ENCODE measurements at regions not wholly inside any gene's neighbourhood (a gene's known extent, or its start where the extent isn't known, plus 50 kb on each side); places are given as distances from the start of the nearest gene placed in this dataset.

DNA sequence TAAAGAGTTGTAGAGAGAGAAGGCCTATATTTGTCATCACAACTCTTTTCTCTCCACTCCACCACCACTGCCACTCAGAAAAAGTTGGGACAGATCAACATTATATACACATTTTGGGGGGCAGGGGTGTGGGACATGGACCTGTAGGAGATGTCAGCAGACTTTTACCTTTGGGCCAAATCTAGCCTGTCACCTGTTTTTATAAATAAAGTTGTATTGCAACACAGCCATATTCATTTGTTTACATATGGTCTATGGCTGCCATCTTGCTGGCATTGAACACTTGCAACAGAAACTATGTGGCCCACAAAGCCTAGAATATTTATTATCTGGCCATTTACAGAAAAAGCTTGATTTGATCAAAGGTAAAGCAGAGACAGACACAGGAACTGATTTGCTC is 250.7 kb downstream of the BTG1 start:
- no peaks in the 10 kb centered on the region for H3K9me3 Mint-ChIP-seq
- no peak for DNase-seq (ENCODE audit: low spot score)

DNA sequence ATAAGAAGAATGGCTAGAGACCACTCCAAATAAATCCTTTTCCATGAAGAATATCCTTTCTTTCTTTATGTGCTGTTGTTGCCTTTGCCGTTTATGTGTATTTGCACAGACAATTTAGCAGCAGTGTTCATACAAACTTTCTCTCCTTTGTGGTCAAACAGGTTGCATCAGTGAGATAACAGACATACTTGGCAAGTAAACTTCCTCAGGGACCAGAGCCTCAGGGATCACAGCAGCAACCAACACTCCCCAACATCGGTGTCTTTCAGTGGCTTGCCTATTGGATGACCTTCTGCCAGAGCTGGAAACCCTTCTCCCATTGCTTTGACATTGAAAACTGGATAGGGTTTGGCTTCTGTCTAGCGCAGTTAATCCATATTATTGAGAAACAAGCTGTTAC is 252.2 kb downstream of the BTG1 start:
- H3K9me3 Mint-ChIP-seq, result no peaks in the 10 kb centered on the region

More for the DNA sequence above, 250.7 kb downstream of the BTG1 start:
- no peaks in the 10 kb centered on the region for H3K27me3 Mint-ChIP-seq (ENCODE audit: low read depth)
- H3K4me3 Mint-ChIP-seq, result no peak overlapping the region
- no peak overlapping the region for H3K27ac Mint-ChIP-seq
- no peaks in the 10 kb centered on the region for H3K36me3 Mint-ChIP-seq (ENCODE audit: low read depth)
- no peaks in the 10 kb centered on the region for H3K4me1 Mint-ChIP-seq (ENCODE audit: low read depth)

DNA sequence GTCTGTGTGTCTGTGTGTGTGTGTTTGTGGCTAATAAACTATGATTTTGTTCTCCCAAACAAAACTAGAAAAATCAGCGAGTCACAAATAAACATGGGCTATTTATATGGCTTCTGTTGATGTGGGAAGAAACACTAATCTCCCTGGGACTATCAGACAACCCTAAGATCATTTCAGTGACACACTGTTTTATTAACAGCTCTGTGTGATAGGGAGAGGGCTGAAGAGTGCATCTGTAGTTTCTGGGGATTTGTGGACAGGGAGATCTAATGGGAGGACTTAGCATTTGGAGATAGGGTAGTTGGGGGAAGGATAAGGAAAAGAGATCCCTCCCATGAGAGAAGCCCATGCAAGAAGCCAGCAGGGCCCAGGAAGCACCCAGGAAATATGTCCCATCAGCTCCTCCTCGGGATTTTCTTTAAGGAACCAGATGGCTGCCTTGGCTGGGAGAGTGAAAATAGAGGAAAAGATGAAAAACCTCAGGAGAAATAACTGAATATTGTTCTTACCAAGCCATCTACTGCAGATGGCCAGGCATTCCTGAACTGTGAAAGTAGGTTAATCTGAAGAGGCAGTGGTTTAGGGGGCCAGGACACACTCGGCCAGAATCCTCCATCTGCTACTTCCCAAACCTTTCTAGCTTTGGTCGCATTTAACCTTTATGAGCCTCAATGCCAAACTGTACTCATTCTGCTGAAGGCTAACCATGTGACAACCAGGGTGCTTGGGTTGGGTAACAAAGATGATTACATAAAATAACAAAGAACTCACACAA is 253.4 kb downstream of the BTG1 start:
- Mint-ChIP-seq H3K4me1 (ENCODE audit: low read depth) (no peaks in the 10 kb centered on the region), H3K9me3 (no peaks in the 10 kb centered on the region), H3K4me3 (no peak overlapping the region), H3K27me3 (ENCODE audit: low read depth) (no peaks in the 10 kb centered on the region), H3K36me3 (ENCODE audit: low read depth) (no peaks in the 10 kb centered on the region), H3K27ac (no peak overlapping the region)
- no peak for DNase-seq (ENCODE audit: low spot score)

More for the DNA sequence above, 252.2 kb downstream of the BTG1 start:
- H3K27me3 Mint-ChIP-seq (ENCODE audit: low read depth), result no peaks in the 10 kb centered on the region
- H3K27ac Mint-ChIP-seq, result no peak overlapping the region
- no peak for DNase-seq (ENCODE audit: low spot score)
- no peak overlapping the region for H3K4me3 Mint-ChIP-seq
- no peaks in the 10 kb centered on the region for H3K4me1 Mint-ChIP-seq (ENCODE audit: low read depth)
- H3K36me3 Mint-ChIP-seq (ENCODE audit: low read depth), result no peaks in the 10 kb centered on the region

DNA sequence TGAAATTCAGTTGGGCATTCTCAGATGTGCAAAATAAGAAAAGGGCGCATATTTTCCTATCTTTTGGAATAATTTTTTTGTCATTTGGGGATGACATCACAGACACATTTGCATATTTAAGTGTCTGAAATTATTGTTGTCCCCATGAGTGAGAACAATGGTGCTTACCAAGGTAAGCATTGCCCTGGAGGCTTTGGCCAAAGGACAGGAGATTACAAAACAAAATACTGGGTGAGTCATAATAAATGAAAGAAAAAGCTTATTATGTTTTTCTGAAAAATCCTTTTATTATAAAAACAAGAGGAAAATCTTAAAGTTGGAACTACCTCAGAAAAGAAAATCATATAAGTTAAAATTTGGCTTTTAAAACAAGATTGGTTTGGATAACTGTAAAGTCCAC is 254.9 kb downstream of the BTG1 start:
- no peaks in the 10 kb centered on the region for H3K36me3 Mint-ChIP-seq (ENCODE audit: low read depth)
- no peaks in the 10 kb centered on the region for H3K9me3 Mint-ChIP-seq
- no peak for DNase-seq (ENCODE audit: low spot score)
- H3K4me1 Mint-ChIP-seq (ENCODE audit: low read depth), result no peaks in the 10 kb centered on the region
- peaks cover 2% of the 10 kb centered on the region for H3K27me3 Mint-ChIP-seq (ENCODE audit: low read depth)
- no peak overlapping the region for H3K4me3 Mint-ChIP-seq
- H3K27ac Mint-ChIP-seq, result no peak overlapping the region

DNA sequence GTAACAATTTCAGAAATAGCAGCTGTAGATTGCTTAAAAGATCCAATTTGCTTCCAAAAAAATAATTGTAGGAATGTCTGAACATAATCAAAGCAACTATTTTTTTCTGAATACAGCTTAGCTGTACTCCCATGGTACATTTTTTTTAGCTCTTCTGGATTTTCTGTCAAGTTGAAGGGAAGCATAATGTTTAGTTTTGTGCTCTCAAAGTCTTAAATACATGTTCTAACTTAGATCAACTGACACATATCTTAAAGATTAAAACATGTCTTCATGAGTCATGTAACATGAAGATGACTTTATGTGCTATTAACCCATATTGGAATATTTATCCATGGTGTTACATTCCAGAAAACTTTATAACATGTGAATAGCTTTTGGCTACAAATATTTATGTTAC is 255.7 kb downstream of the BTG1 start:
- H3K4me1 Mint-ChIP-seq (ENCODE audit: low read depth), result no peaks in the 10 kb centered on the region
- no peak overlapping the region for H3K27ac Mint-ChIP-seq
- no peaks in the 10 kb centered on the region for H3K36me3 Mint-ChIP-seq (ENCODE audit: low read depth)
- H3K9me3 Mint-ChIP-seq, result no peaks in the 10 kb centered on the region
- DNase-seq (ENCODE audit: low spot score), result no peak
- peaks cover 2% of the 10 kb centered on the region for H3K27me3 Mint-ChIP-seq (ENCODE audit: low read depth)
- H3K4me3 Mint-ChIP-seq, result no peak overlapping the region

DNA sequence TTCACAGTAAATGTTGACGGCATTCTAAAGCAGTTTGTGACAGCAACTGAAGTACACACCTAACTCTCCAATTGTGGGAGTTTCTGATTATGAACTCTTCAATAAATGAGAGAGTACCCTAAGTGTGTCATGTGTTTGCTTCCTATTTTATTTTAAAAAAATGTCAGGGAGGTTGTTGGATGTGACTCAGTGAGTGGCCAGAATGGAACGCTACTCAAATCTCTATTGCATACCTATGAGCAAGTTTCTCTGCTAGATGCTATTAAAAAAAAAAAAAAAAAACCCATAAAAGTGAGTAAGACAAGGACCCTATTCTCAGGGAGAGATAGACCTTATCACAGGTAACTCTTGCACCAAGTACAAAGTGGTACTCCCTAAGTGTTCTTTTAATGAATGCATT is 256.6 kb downstream of the BTG1 start:
- peaks cover 2% of the 10 kb centered on the region for H3K27me3 Mint-ChIP-seq (ENCODE audit: low read depth)
- H3K4me3 Mint-ChIP-seq, result no peak overlapping the region
- H3K9me3 Mint-ChIP-seq, result no peaks in the 10 kb centered on the region
- no peaks in the 10 kb centered on the region for H3K36me3 Mint-ChIP-seq (ENCODE audit: low read depth)
- no peak for DNase-seq (ENCODE audit: low spot score)
- H3K27ac Mint-ChIP-seq, result no peak overlapping the region
- no peaks in the 10 kb centered on the region for H3K4me1 Mint-ChIP-seq (ENCODE audit: low read depth)

DNA sequence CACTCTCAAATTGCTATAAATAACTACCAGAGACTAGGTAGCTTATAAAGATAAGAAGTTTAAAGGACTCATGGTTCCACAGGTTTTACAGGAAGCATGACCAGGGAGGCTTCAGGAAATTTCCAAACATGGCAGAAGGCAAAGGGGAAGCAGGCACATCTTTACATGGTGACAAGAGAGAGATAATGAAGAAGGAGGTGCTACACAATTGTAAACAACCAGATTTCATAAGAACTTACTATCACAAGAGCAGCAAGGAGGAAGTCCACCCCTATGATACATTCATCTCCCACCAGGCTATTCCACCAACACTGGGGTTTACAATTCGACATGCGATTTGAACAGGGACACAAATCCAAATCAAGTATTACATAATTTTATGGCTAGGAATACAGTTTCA is 257.7 kb downstream of the BTG1 start:
- peaks cover 2% of the 10 kb centered on the region for H3K4me1 Mint-ChIP-seq (ENCODE audit: low read depth)
- DNase-seq (ENCODE audit: low spot score), result no peak
- peaks cover 2% of the 10 kb centered on the region for H3K27me3 Mint-ChIP-seq (ENCODE audit: low read depth)
- no peak overlapping the region for H3K4me3 Mint-ChIP-seq
- no peaks in the 10 kb centered on the region for H3K36me3 Mint-ChIP-seq (ENCODE audit: low read depth)
- no peak overlapping the region for H3K27ac Mint-ChIP-seq
- no peaks in the 10 kb centered on the region for H3K9me3 Mint-ChIP-seq

DNA sequence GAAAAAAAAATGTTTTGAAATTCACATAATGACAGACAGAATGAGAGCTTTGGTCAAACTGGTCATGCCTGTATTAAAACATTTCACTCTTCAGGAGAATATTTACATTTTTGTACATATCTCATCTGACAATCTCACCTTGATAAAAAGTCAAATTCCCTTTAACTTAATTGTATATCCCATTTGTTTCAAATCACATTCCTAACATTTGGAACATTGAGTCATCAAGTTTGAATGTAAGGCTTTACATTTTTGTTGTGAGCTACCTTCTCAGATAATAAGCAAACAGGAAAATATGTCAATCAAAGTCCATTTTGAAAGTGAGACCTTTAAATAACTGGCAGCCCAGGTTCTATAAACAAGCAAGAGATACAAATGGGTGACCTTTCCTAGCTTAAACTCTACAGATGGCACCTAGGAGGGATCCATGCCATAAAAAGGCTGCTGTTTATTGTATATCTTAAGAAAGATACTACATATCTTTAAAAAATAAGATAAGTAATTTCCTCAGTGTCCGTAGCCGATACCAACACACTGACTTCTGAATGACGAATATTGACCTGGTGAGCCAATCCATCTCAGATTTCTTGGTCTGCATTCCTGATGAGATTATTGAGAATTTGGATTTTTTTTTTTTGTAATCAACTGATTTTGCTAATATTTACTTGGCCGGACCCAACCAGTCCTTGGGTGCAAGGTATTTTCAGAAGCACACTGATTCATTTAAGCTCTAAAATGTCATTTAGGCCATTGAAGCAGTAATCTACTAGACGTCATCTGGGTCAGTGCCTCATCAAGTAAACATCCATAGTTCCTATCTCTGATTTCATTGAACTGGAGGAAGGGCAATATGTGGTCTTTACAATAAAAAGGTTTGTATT is 259.6 kb downstream of the BTG1 start:
- H3K36me3 Mint-ChIP-seq (ENCODE audit: low read depth), result no peaks in the 10 kb centered on the region
- H3K27ac Mint-ChIP-seq, result no peak overlapping the region
- no peaks in the 10 kb centered on the region for H3K9me3 Mint-ChIP-seq
- peaks cover 7% of the 10 kb centered on the region for H3K4me1 Mint-ChIP-seq (ENCODE audit: low read depth)
- H3K4me3 Mint-ChIP-seq, result no peak overlapping the region
- DNase-seq (ENCODE audit: low spot score), result no peak
- peaks cover 2% of the 10 kb centered on the region for H3K27me3 Mint-ChIP-seq (ENCODE audit: low read depth)

DNA sequence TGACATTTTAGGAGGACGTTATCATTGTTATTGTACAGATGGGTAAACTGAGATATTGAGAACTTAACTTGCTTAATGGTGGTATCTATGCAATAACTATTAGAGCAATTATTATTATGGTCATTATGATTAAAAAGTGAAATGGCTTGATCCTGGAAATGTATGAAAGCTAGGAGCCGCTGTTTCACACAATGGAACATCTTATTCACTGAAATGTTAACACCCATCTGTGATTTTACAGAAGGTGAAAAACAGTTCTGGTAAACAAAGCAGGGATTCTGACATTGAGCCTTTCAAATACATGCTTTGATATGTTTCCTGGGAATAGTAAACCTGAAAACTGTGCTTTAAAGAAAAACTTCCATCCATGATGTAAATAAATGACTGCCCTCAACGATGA is 261.4 kb downstream of the BTG1 start:
- H3K4me1 Mint-ChIP-seq (ENCODE audit: low read depth), result peaks cover 20% of the 10 kb centered on the region
- H3K27ac Mint-ChIP-seq, result no peak overlapping the region
- no peaks in the 10 kb centered on the region for H3K9me3 Mint-ChIP-seq
- DNase-seq (ENCODE audit: low spot score), result no peak
- no peaks in the 10 kb centered on the region for H3K36me3 Mint-ChIP-seq (ENCODE audit: low read depth)
- H3K27me3 Mint-ChIP-seq (ENCODE audit: low read depth), result peaks cover 2% of the 10 kb centered on the region
- no peak overlapping the region for H3K4me3 Mint-ChIP-seq

DNA sequence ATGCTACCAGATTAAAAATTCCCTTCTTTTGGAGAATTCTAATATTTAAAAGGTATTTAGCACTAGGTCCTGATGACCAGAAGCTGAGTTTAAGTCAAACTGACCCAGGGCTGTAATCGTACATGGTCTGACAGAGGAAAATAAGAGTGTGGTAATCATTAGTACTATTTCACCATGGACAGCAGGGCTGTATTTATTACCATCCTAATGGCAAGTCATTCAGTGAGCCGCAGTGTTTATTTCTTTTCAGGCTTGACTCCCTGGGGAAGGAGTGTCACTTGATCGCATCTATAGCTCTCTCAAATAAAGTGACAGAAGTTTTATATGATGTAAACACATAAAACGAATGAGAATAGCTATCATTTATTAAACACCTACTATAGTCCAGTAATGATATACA is 261.8 kb downstream of the BTG1 start:
- no peaks in the 10 kb centered on the region for H3K9me3 Mint-ChIP-seq
- peaks cover 23% of the 10 kb centered on the region for H3K4me1 Mint-ChIP-seq (ENCODE audit: low read depth)
- no peak for DNase-seq (ENCODE audit: low spot score)
- H3K4me3 Mint-ChIP-seq, result no peak overlapping the region
- H3K27ac Mint-ChIP-seq, result no peak overlapping the region
- peaks cover 2% of the 10 kb centered on the region for H3K27me3 Mint-ChIP-seq (ENCODE audit: low read depth)
- H3K36me3 Mint-ChIP-seq (ENCODE audit: low read depth), result no peaks in the 10 kb centered on the region

DNA sequence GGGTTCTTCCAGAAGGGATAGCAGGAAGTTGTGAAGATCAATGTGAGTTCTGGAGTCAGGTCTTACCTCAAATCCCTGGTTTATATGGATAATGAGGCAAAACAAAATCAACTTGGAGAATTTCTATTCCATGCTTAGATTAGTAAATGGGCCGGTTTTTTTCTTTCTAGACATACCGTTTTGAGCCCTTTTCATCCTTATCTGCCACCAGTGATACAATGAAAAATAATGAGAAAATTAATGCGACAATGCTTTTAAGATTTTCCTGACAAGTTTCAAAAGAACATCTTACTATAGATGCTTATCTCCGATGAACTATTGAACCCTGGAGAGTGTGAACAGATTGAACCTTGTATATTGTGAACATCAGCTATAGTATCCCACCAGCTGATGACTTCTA is 262.7 kb downstream of the BTG1 start:
- no peak for DNase-seq (ENCODE audit: low spot score)
- Mint-ChIP-seq H3K4me3 (no peak overlapping the region), H3K36me3 (ENCODE audit: low read depth) (peaks cover 2% of the 10 kb centered on the region)

DNA sequence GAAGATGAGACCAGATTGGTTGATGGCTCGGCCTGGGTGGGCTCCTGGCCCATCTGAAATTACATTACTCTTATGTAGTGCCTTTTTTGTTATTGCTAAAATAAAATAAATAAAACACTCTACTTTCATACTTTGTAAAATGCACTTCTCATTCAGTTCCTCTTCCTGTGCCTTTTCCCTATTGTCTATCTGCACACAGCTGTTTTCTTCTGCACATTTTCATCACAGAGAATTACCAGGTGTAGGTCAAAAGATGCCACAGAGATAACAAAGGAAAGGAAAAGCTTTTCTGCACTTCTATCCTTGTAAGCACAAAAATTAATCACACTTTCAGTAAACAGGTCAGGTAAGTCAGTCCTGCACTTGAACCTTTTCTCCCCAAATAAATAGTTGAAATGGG is 265.1 kb downstream of the BTG1 start:
- peaks cover 2% of the 10 kb centered on the region for H3K36me3 Mint-ChIP-seq (ENCODE audit: low read depth)
- H3K4me3 Mint-ChIP-seq, result no peak overlapping the region
- DNase-seq (ENCODE audit: low spot score), result no peak
- H3K9me3 Mint-ChIP-seq, result peaks cover 3% of the 10 kb centered on the region
- H3K4me1 Mint-ChIP-seq (ENCODE audit: low read depth), result peaks cover 51% of the 10 kb centered on the region
- no peaks in the 10 kb centered on the region for H3K27me3 Mint-ChIP-seq (ENCODE audit: low read depth)
- no peak overlapping the region for H3K27ac Mint-ChIP-seq

More for the DNA sequence above, 262.7 kb downstream of the BTG1 start:
- Mint-ChIP-seq H3K4me1 (ENCODE audit: low read depth) (peaks cover 27% of the 10 kb centered on the region), H3K27ac (no peak overlapping the region), H3K27me3 (ENCODE audit: low read depth) (peaks cover 2% of the 10 kb centered on the region), H3K9me3 (peaks cover 3% of the 10 kb centered on the region)

DNA sequence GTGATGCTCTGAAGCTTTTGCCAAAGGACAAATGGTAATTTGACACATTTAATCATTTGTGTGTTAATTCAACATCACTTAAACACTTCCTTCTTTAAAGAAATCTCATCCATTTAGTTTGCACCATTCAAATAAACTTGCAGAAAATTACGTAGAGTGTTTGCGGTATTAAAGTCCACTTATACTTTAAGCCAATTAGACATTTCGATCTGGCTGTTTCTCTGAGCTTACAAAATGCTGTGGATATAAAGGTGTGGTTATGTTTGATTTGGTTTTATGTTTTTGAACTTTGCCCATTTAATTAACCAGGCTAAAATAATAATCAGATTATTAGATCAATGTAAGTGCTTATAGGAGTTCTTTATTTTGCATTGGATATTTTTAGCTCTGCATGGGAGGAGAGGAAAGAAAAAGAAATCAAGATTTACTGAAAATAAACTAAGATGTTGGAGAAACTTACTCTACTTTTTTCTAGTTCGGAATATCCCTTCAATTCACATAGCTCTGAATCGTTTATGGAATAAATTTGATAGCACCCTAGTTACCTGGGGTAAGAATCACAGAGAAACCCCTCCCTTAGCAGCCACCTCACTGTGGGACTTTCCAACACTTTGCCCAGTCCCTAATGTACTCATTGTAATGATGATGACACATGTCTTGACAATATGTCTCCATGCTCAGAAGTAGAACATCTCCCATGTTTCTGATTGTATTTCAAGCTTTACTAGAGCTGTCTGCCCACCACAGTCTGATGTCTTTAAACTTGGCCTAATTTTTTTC is 268.0 kb downstream of the BTG1 start:
- peaks cover 2% of the 10 kb centered on the region for H3K36me3 Mint-ChIP-seq (ENCODE audit: low read depth)
- H3K4me3 Mint-ChIP-seq, result peak overlapping the region; percentile 62
- no peaks in the 10 kb centered on the region for H3K27me3 Mint-ChIP-seq (ENCODE audit: low read depth)
- peaks cover 3% of the 10 kb centered on the region for H3K9me3 Mint-ChIP-seq
- peaks cover 50% of the 10 kb centered on the region for H3K4me1 Mint-ChIP-seq (ENCODE audit: low read depth)
- peak; percentile 24 for DNase-seq (ENCODE audit: low spot score)
- H3K27ac Mint-ChIP-seq, result peak overlapping the region; percentile 87

DNA sequence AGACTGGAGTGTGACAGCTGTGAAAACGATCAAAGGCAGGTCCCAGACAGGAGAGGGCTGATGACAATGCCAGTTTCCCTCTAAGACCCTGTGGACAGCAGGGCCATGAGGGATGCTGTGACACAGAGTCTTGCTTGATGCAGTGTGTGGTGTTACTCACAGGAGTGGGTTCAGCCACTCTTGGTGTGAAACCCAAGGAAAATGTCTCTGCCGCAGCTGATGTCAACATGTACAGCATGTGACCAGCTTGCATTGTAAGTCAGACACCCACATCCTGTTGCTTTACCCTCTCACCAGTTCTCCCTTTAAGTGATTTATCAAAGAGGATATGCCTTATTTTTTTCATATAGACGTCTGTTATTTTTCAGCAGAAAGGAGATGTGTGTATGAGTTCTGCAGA is 268.6 kb downstream of the BTG1 start:
- H3K9me3 Mint-ChIP-seq, result peaks cover 3% of the 10 kb centered on the region
- H3K4me1 Mint-ChIP-seq (ENCODE audit: low read depth), result peaks cover 48% of the 10 kb centered on the region
- DNase-seq (ENCODE audit: low spot score), result peak; percentile 85
- H3K4me3 Mint-ChIP-seq, result peak overlapping the region; percentile 62
- H3K27ac Mint-ChIP-seq, result peak overlapping the region; percentile 87
- peaks cover 2% of the 10 kb centered on the region for H3K36me3 Mint-ChIP-seq (ENCODE audit: low read depth)
- H3K27me3 Mint-ChIP-seq (ENCODE audit: low read depth), result no peaks in the 10 kb centered on the region

Data from T-helper 2 cell treated with Interferon-gamma antibody and Interleukin-4, amounts not matched to agents 5 μg/mL and 100 μg/mL, for 36 hours (primary cell).